Mucosa of descending colon (tissue), 3 donors: ENCODE measurements at regions not wholly inside any gene's neighbourhood (a gene's known extent, or its start where the extent isn't known, plus 50 kb on each side); places are given as distances from the start of the nearest gene placed in this dataset.

ENCODE experiments used
- ATAC-seq: fragments of 200-7000 bp; cut with Tn5 transposase; one replicate; pipeline ENCODE4 v1.9.1; 2020; ENCODE audit warnings: mild to moderate bottlenecking, moderate library complexity
- DNase-seq, 3 donors: peaks; one replicate each; pipeline ENCODE4 v3.0.0-alpha.2; 2020
- H3K36me3 ChIP-seq: fragments of 200-600 bp; one replicate; pipeline ENCODE4 v1.8.0; 2021; ENCODE audit warnings: low read depth, mild to moderate bottlenecking
- H3K4me1 ChIP-seq: fragments of 200-600 bp; one replicate; pipeline ENCODE4 v1.8.0; 2021; ENCODE audit warnings: low read depth, mild to moderate bottlenecking
- H3K4me3 ChIP-seq: fragments of 200-600 bp; one replicate; pipeline ENCODE4 v1.8.0; 2021; ENCODE audit warnings: mild to moderate bottlenecking
- H3K9me3 ChIP-seq: fragments of 200-600 bp; one replicate; pipeline ENCODE4 v1.8.0; 2021; ENCODE audit warnings: mild to moderate bottlenecking
- CTCF ChIP-seq: fragments of 200-600 bp; IDR thresholded peaks from one replicate; pipeline ENCODE4 v1.8.0; 2022; ENCODE audit warnings: antibody characterized with exemption, mild to moderate bottlenecking
- intact Hi-C, 2 donors: fragments of 100-400 bp; cut with DNase I in 1 of 2; cut with micrococcal nuclease in 1 of 2; formaldehyde crosslinking; loops; one replicate each; pipeline versions ENCODE4 v1.11.0 to v1.11.1; 2022; cut with DNase I, micrococcal nuclease
- donor health status: DM: no; HTN: no; CAD: no; lungs with moderate emphysema.
- donor health status: DM: no; HTN: no; CAD: no.
- donor health status: DM: no; HTN: yes; CAD: no.

GRCh38 chr20:17138237-17138636 is 88.6 kb upstream of the PCSK2 start:
- no peaks in the 10 kb centered on the region for H3K4me1 ChIP-seq
- H3K4me3 ChIP-seq: no peak overlapping the region
- intact Hi-C loops: no loop called here
- ATAC-seq: no peak
- H3K36me3 ChIP-seq: no peaks in the 10 kb centered on the region
- DNase-seq: no peak
- no peaks in the 10 kb centered on the region for H3K9me3 ChIP-seq
- TF ChIP-seq CTCF: no peak

GRCh38 chr20:17140894-17141293 is 85.9 kb upstream of the PCSK2 start:
- ATAC-seq: no peak
- Histone ChIP-seq H3K4me1 (no peaks in the 10 kb centered on the region), H3K36me3 (no peaks in the 10 kb centered on the region), H3K9me3 (no peaks in the 10 kb centered on the region), H3K4me3 (no peak overlapping the region)
- DNase-seq: no peak
- TF ChIP-seq CTCF: no peak
- intact Hi-C loops: no loop called here

- no peak for TF ChIP-seq CTCF
- ATAC-seq: no peak
- intact Hi-C loops: no loop called here
Measured at GRCh38 chr20:17141568-17141967, 85.3 kb upstream of the PCSK2 start.

GRCh38 chr20:17142666-17143065 is 84.2 kb upstream of the PCSK2 start:
- no peaks in the 10 kb centered on the region for H3K4me1 ChIP-seq
- intact Hi-C loops: no loop called here
- H3K9me3 ChIP-seq: no peaks in the 10 kb centered on the region
- no peak overlapping the region for H3K4me3 ChIP-seq
- ATAC-seq (no peak), DNase-seq (no peak)
- no peak for TF ChIP-seq CTCF
- no peaks in the 10 kb centered on the region for H3K36me3 ChIP-seq

More at GRCh38 chr20:17141568-17141967, 85.3 kb upstream of the PCSK2 start:
- Histone ChIP-seq H3K36me3 (no peaks in the 10 kb centered on the region), H3K4me1 (no peaks in the 10 kb centered on the region), H3K4me3 (no peak overlapping the region), H3K9me3 (no peaks in the 10 kb centered on the region)
- DNase-seq: no peak

- Histone ChIP-seq H3K4me1 (no peaks in the 10 kb centered on the region), H3K36me3 (no peaks in the 10 kb centered on the region), H3K4me3 (no peak overlapping the region), H3K9me3 (no peaks in the 10 kb centered on the region)
- no peak for TF ChIP-seq CTCF
- no peak for DNase-seq
- intact Hi-C loops: no loop called here
- ATAC-seq: no peak
Measured at GRCh38 chr20:17150858-17151257, 76.0 kb upstream of the PCSK2 start.

- no peaks in the 10 kb centered on the region for H3K36me3 ChIP-seq
- no peak for DNase-seq
- H3K4me3 ChIP-seq: no peak overlapping the region
- TF ChIP-seq CTCF: no peak
- H3K9me3 ChIP-seq: no peaks in the 10 kb centered on the region
- intact Hi-C loops: no loop called here
- ATAC-seq: no peak
- no peaks in the 10 kb centered on the region for H3K4me1 ChIP-seq
Measured at GRCh38 chr20:17155401-17155800, 71.4 kb upstream of the PCSK2 start.
